ENCODE measurements at regions not wholly inside any gene's neighbourhood (a gene's known extent, or its start where the extent isn't known, plus 50 kb on each side); places are given as distances from the start of the nearest gene placed in this dataset.

DNA sequence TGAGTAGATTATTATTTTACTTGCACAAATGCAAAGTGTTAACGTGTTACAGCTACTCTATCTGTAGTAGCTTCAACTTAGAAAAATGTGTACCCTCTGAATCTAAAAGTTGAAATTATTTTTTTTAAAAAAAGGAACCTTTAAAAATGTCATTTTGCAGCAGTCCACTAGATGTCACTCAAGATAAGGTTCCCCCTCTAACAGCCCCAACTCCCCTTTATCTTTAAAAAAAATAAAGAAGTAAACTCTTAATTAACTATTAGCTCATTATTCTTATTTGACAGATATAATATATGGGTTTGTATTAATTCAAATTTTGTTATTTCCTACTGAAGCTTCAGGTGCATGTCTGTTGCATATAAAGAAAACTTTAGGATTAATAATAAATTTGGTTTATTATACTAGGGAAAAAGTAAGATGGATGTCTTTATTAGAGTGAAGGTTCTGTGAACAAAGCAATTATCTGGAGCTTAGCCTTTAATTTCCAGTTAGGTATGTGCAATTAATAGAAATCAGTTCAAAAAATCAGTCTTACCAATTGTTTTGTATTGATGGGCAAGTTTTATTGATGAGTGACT is 288.5 kb downstream of the VGLL3 start:
- H3K27ac ChIP-seq (ENCODE audit: low read length): no peak overlapping the region
- no peaks in the 10 kb centered on the region for H3K36me3 ChIP-seq (replicated peaks; ENCODE audit: low read depth, low read length)
- no peaks in the 10 kb centered on the region for H3K79me2 ChIP-seq (ENCODE audit: low read length)
- no peak overlapping the region for H2AFZ ChIP-seq (ENCODE audit: low read depth, low read length)
- 0 out of 2 replicates have a peak overlapping the region, but pooled peaks have one; percentile 18 for H3K4me2 ChIP-seq (ENCODE audit: low read length)
- TF ChIP-seq, protein P1, sequence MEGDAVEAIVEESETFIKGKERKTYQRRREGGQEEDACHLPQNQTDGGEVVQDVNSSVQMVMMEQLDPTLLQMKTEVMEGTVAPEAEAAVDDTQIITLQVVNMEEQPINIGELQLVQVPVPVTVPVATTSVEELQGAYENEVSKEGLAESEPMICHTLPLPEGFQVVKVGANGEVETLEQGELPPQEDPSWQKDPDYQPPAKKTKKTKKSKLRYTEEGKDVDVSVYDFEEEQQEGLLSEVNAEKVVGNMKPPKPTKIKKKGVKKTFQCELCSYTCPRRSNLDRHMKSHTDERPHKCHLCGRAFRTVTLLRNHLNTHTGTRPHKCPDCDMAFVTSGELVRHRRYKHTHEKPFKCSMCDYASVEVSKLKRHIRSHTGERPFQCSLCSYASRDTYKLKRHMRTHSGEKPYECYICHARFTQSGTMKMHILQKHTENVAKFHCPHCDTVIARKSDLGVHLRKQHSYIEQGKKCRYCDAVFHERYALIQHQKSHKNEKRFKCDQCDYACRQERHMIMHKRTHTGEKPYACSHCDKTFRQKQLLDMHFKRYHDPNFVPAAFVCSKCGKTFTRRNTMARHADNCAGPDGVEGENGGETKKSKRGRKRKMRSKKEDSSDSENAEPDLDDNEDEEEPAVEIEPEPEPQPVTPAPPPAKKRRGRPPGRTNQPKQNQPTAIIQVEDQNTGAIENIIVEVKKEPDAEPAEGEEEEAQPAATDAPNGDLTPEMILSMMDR (IDR thresholded peaks at IDR 0.05; ENCODE audit: low read depth, low read length): peak; percentile 72
- TF ChIP-seq EZH2phosphoT487 (IDR thresholded peaks at IDR 0.05; ENCODE audit: low read depth): no peak
- no peaks in the 10 kb centered on the region for H3K27me3 ChIP-seq (ENCODE audit: low read depth, low read length)
- no peak overlapping the region for H3K9ac ChIP-seq (ENCODE audit: low read length)
- H4K20me1 ChIP-seq (ENCODE audit: insufficient read depth, low read length): no peaks in the 10 kb centered on the region
- no peaks in the 10 kb centered on the region for H3K9me3 ChIP-seq (ENCODE audit: insufficient read depth, low read length)
- H3K4me1 ChIP-seq (ENCODE audit: low read length): no peaks in the 10 kb centered on the region
- no peak overlapping the region for H3K4me3 ChIP-seq (ENCODE audit: low read length)

DNA sequence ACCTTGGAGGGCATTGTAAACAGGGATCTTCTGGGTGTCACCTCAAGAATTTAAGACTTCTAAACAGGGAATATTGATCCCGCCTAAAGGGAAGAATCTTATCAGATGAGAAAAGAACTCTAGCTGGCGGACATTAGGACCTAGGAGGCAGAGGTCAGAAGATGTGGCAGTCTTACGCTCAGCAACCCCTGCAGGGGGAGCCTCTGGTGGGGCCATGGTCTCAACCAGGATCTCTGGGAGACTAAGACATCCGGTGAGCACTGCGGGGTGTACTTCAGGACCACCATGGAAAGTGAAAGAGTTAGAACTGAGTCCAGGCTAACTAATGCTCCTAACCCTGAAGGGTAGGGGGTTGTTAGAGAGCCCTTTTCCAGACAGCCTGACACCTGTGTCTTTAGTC is 295.2 kb downstream of the VGLL3 start:
- no peaks in the 10 kb centered on the region for H3K27me3 ChIP-seq (ENCODE audit: low read depth, low read length)
- TF ChIP-seq EZH2phosphoT487 (IDR thresholded peaks at IDR 0.05; ENCODE audit: low read depth): no peak
- TF ChIP-seq, protein P1 (IDR thresholded peaks at IDR 0.05; ENCODE audit: low read depth, low read length): no peak
- no peaks in the 10 kb centered on the region for H4K20me1 ChIP-seq (ENCODE audit: insufficient read depth, low read length)
- no peaks in the 10 kb centered on the region for H3K4me1 ChIP-seq (ENCODE audit: low read length)
- H3K4me3 ChIP-seq (ENCODE audit: low read length): no peak overlapping the region
- H3K79me2 ChIP-seq (ENCODE audit: low read length): no peaks in the 10 kb centered on the region
- no peak overlapping the region for H2AFZ ChIP-seq (ENCODE audit: low read depth, low read length)
- no peaks in the 10 kb centered on the region for H3K36me3 ChIP-seq (replicated peaks; ENCODE audit: low read depth, low read length)
- H3K27ac ChIP-seq (ENCODE audit: low read length): no peak overlapping the region
- no peak overlapping the region for H3K9ac ChIP-seq (ENCODE audit: low read length)
- H3K4me2 ChIP-seq (ENCODE audit: low read length): no peak overlapping the region
- no peaks in the 10 kb centered on the region for H3K9me3 ChIP-seq (ENCODE audit: insufficient read depth, low read length)

GRCh38 chr3:86673991-86674390 is 317.0 kb downstream of the VGLL3 start:
- Histone ChIP-seq H3K4me3 (ENCODE audit: low read length) (no peak overlapping the region), H3K4me1 (ENCODE audit: low read length) (peaks cover 3% of the 10 kb centered on the region; the same call in 1 of the 2 replicates), H2AFZ (ENCODE audit: low read depth, low read length) (no peak overlapping the region), H3K27me3 (ENCODE audit: low read depth, low read length) (no peaks in the 10 kb centered on the region), H3K4me2 (ENCODE audit: low read length) (no peak overlapping the region), H3K36me3 (replicated peaks; ENCODE audit: low read depth, low read length) (no peaks in the 10 kb centered on the region), H3K9ac (ENCODE audit: low read length) (no peak overlapping the region), H3K9me3 (ENCODE audit: insufficient read depth, low read length) (peaks cover 8% of the 10 kb centered on the region), H3K79me2 (ENCODE audit: low read length) (no peaks in the 10 kb centered on the region), H3K27ac (ENCODE audit: low read length) (no peak overlapping the region), H4K20me1 (ENCODE audit: insufficient read depth, low read length) (no peaks in the 10 kb centered on the region)
- no peak for TF ChIP-seq EZH2phosphoT487 (IDR thresholded peaks at IDR 0.05; ENCODE audit: low read depth)
- TF ChIP-seq, protein P1 (IDR thresholded peaks at IDR 0.05; ENCODE audit: low read depth, low read length): no peak

DNA sequence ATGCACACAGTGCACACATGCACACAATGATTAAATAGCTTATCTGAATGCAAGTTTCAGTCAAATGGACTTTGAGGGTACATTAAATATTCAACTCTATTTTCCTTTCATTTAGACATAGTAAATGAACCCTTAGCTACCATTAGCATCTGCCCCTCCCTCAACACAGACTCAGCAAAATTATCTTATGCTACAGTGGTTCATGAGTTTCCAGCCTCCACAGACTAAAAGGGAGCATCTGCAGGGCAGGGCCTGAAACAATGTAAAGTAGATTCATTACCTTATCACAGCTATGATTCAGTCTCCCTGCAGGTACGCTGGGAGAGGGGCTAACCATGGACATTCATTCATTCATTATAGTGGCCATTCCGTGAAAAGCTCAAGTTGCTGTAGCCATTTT is 329.1 kb downstream of the VGLL3 start:
- Histone ChIP-seq H3K4me2 (ENCODE audit: low read length) (no peak overlapping the region), H2AFZ (ENCODE audit: low read depth, low read length) (no peak overlapping the region), H3K27me3 (ENCODE audit: low read depth, low read length) (no peaks in the 10 kb centered on the region), H3K4me1 (ENCODE audit: low read length) (no peaks in the 10 kb centered on the region), H3K27ac (ENCODE audit: low read length) (no peak overlapping the region), H3K9ac (ENCODE audit: low read length) (no peak overlapping the region), H4K20me1 (ENCODE audit: insufficient read depth, low read length) (no peaks in the 10 kb centered on the region), H3K4me3 (ENCODE audit: low read length) (no peak overlapping the region), H3K9me3 (ENCODE audit: insufficient read depth, low read length) (0 out of 2 replicates have a peak, but pooled peaks cover 4% of the 10 kb centered on the region), H3K36me3 (replicated peaks; ENCODE audit: low read depth, low read length) (no peaks in the 10 kb centered on the region), H3K79me2 (ENCODE audit: low read length) (no peaks in the 10 kb centered on the region)
- TF ChIP-seq, protein P1 (IDR thresholded peaks at IDR 0.05; ENCODE audit: low read depth, low read length): no peak
- no peak for TF ChIP-seq EZH2phosphoT487 (IDR thresholded peaks at IDR 0.05; ENCODE audit: low read depth)
